Neural cell (in vitro differentiated cells): ENCODE measurements at regions not wholly inside any gene's neighbourhood (a gene's known extent, or its start where the extent isn't known, plus 50 kb on each side); places are given as distances from the start of the nearest gene placed in this dataset.
"Not testable (repeated sequence)": the region's sequence is repeated elsewhere in the genome, so short reads cannot be mapped to it uniquely, and the experiment has no call there.

Experiments used
- H2AFZ ChIP-seq: fragments of 200-600, 300-800 bp; sonication (generic), shearing (Covaris generic); 2 replicates; pipeline ENCODE4 v1.6.0; 2014; ENCODE audit warnings: low read depth, mild to moderate bottlenecking, antibody characterized with exemption, low read length, moderate library complexity
- H3F3A ChIP-seq: fragments of 200-600 bp; shearing (Covaris generic); 2 replicates; pipeline ENCODE4 v1.6.1; 2016; ENCODE audit warnings: mild to moderate bottlenecking, moderate library complexity, mixed read lengths, antibody characterized with exemption, low read length; ENCODE audit not compliant: insufficient read depth, poor library complexity, severe bottlenecking
- H3K27ac ChIP-seq: fragments of 200-600, 300-800 bp; sonication (generic), shearing (Covaris generic); 2 replicates; pipeline ENCODE4 v1.5.1; 2014; ENCODE audit warnings: mild to moderate bottlenecking, low read length, moderate library complexity
- H3K27me3 ChIP-seq: fragments of 300-800, 200-600 bp; sonication (generic), shearing (Covaris generic); 2 replicates; pipeline ENCODE4 v1.6.0; 2014; ENCODE audit warnings: mild to moderate bottlenecking, low read depth, low read length, moderate library complexity; ENCODE audit not compliant: insufficient read depth
- H3K36me3 ChIP-seq: fragments of 300-800, 200-600 bp; sonication (generic), shearing (Covaris generic); 2 replicates; pipeline ENCODE4 v1.5.1; 2014; ENCODE audit warnings: mild to moderate bottlenecking, antibody characterized with exemption, low read length, moderate library complexity; ENCODE audit not compliant: insufficient read depth
- H3K4me2 ChIP-seq: fragments of 300-800, 200-600 bp; sonication (generic), shearing (Covaris generic); 2 replicates; pipeline ENCODE4 v1.6.0; 2014; ENCODE audit warnings: mild to moderate bottlenecking, low read length
- H3K4me3 ChIP-seq: fragments of 300-800, 200-600 bp; sonication (generic), shearing (Covaris generic); 2 replicates; pipeline ENCODE4 v1.5.1; 2014; ENCODE audit warnings: mild to moderate bottlenecking, low read length, moderate library complexity
- H3K79me2 ChIP-seq: fragments of 200-600 bp; shearing (Covaris generic); replicated peaks from 2 replicates; pipeline ENCODE4 v1.6.0; 2014; ENCODE audit warnings: mild to moderate bottlenecking, low read length, moderate library complexity; ENCODE audit not compliant: insufficient read depth
- H3K9ac ChIP-seq: fragments of 300-800, 200-600 bp; sonication (generic), shearing (Covaris generic); 2 replicates; pipeline ENCODE4 v1.6.1; 2016; ENCODE audit warnings: mild to moderate bottlenecking, low read length, mixed read lengths
- H3K9me2 ChIP-seq: fragments of 200-600 bp; shearing (Covaris generic); 2 replicates; pipeline ENCODE4 v1.6.1; 2016; ENCODE audit warnings: mild to moderate bottlenecking, low read length, mixed read lengths; ENCODE audit not compliant: insufficient read depth
- H3K9me3 ChIP-seq: fragments of 200-600, 300-800 bp; sonication (generic), shearing (Covaris generic); 2 replicates; pipeline ENCODE4 v1.6.1; 2016; ENCODE audit warnings: mild to moderate bottlenecking, mixed run types, low read length, moderate library complexity, mixed read lengths
- H4K20me1 ChIP-seq: fragments of 200-600 bp; shearing (Covaris generic); 2 replicates; pipeline ENCODE4 v1.6.1; 2016; ENCODE audit warnings: mild to moderate bottlenecking, mixed run types; ENCODE audit not compliant: insufficient read depth
- EP300 ChIP-seq: fragments of 450-650 bp; conservative IDR thresholded peaks from 2 replicates; pipeline ENCODE4 v1.6.1; 2014; ENCODE audit warnings: antibody characterized with exemption, mild to moderate bottlenecking, moderate library complexity; ENCODE audit not compliant: poor library complexity, severe bottlenecking
- EZH2 ChIP-seq: fragments of 200-600, 300-800 bp; shearing (Covaris generic), sonication (generic); IDR thresholded peaks from 2 replicates; pipeline ENCODE4 v1.6.1; 2014; ENCODE audit warnings: antibody characterized with exemption, low read length, borderline replicate concordance, mild to moderate bottlenecking; ENCODE audit not compliant: insufficient read depth, poor library complexity, severe bottlenecking
- MXI1 ChIP-seq: fragments of 450-650 bp; conservative IDR thresholded peaks from 2 replicates; pipeline ENCODE4 v1.6.1; 2014; ENCODE audit warnings: antibody characterized with exemption, mild to moderate bottlenecking; ENCODE audit not compliant: poor library complexity, severe bottlenecking
- POLR2AphosphoS5 ChIP-seq: IDR thresholded peaks from 2 replicates; pipeline ENCODE4 v1.6.1; 2012
- RAD21 ChIP-seq: fragments of 450-650 bp; conservative IDR thresholded peaks from 2 replicates; pipeline ENCODE4 v1.6.1; 2014; ENCODE audit warnings: antibody characterized with exemption, mild to moderate bottlenecking, moderate library complexity
- SMC3 ChIP-seq: fragments of 450-650 bp; conservative IDR thresholded peaks from 2 replicates; pipeline ENCODE4 v1.6.1; 2014; ENCODE audit warnings: antibody characterized with exemption, mild to moderate bottlenecking, moderate library complexity; ENCODE audit not compliant: poor library complexity
- TAF1 ChIP-seq: IDR thresholded peaks from 2 replicates; pipeline ENCODE4 v1.6.1; 2012; ENCODE audit warnings: low read depth
- TF ChIP-seq, protein P1 (sequence below): fragments of 450-650 bp; IDR thresholded peaks from 2 replicates; pipeline ENCODE4 v1.5.1; 2014; ENCODE audit warnings: antibody characterized with exemption, mild to moderate bottlenecking, moderate library complexity; ENCODE audit not compliant: poor library complexity, severe bottlenecking
- TF ChIP-seq, protein P2 (sequence below): IDR thresholded peaks from 2 replicates; pipeline ENCODE4 v1.6.1; 2012; ENCODE audit warnings: borderline replicate concordance

DNA sequence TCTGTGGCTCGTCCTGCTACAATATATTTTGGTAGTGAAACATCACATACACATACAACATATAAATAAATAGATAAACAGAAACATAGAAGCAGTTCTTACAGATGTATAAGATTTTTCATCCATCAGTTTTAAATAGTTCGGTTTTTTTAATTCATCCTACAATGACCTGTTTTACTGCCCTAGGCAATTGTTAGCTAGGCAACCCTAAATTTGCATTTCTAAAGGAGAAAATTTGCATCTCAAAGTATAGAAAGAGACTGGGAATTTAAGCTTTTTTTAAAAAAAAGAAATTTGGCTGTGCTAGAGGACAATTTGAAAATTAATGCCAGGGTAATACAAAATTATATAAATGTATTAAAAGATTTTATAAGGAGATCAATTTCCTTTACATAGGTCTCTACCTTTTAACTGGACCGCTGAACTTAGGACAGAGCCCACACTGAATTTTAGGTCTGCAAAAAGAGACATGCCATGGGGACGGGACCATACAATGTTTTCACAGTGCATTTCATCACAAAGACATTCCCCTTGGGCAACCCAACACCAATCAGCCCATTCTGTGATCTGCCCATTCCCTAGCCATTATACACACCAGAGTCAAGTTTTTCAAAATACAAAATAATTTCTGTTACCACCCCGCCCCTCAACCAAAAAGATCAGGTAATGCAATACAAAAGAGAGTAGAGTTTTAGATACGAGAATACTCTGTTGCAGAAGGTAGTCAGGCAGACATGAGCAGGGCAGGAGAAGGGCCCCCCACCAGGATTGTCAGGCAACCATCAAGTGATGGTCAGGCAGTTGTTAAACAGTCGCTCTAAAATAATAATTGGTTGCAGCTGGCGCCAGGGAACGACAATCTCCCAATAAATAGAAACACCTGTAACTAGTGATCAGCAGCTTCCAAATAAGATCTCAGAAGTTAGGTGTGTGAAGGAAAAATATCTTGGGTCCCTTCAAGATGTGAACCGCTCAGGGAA lies 299.7 kb upstream of the SGCG start:
- no peaks in the 10 kb centered on the region for H3K36me3 ChIP-seq
- H3K9me2 ChIP-seq = no peaks in the 10 kb centered on the region
- no peak overlapping the region for H2AFZ ChIP-seq
- TF ChIP-seq RAD21 (no peak), SMC3 (no peak), EZH2 (no peak), EP300 (no peak), POLR2AphosphoS5 (no peak), TAF1 (no peak), MXI1 (no peak)
- TF ChIP-seq, protein P1, sequence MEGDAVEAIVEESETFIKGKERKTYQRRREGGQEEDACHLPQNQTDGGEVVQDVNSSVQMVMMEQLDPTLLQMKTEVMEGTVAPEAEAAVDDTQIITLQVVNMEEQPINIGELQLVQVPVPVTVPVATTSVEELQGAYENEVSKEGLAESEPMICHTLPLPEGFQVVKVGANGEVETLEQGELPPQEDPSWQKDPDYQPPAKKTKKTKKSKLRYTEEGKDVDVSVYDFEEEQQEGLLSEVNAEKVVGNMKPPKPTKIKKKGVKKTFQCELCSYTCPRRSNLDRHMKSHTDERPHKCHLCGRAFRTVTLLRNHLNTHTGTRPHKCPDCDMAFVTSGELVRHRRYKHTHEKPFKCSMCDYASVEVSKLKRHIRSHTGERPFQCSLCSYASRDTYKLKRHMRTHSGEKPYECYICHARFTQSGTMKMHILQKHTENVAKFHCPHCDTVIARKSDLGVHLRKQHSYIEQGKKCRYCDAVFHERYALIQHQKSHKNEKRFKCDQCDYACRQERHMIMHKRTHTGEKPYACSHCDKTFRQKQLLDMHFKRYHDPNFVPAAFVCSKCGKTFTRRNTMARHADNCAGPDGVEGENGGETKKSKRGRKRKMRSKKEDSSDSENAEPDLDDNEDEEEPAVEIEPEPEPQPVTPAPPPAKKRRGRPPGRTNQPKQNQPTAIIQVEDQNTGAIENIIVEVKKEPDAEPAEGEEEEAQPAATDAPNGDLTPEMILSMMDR = no peak
- TF ChIP-seq, protein P2, sequence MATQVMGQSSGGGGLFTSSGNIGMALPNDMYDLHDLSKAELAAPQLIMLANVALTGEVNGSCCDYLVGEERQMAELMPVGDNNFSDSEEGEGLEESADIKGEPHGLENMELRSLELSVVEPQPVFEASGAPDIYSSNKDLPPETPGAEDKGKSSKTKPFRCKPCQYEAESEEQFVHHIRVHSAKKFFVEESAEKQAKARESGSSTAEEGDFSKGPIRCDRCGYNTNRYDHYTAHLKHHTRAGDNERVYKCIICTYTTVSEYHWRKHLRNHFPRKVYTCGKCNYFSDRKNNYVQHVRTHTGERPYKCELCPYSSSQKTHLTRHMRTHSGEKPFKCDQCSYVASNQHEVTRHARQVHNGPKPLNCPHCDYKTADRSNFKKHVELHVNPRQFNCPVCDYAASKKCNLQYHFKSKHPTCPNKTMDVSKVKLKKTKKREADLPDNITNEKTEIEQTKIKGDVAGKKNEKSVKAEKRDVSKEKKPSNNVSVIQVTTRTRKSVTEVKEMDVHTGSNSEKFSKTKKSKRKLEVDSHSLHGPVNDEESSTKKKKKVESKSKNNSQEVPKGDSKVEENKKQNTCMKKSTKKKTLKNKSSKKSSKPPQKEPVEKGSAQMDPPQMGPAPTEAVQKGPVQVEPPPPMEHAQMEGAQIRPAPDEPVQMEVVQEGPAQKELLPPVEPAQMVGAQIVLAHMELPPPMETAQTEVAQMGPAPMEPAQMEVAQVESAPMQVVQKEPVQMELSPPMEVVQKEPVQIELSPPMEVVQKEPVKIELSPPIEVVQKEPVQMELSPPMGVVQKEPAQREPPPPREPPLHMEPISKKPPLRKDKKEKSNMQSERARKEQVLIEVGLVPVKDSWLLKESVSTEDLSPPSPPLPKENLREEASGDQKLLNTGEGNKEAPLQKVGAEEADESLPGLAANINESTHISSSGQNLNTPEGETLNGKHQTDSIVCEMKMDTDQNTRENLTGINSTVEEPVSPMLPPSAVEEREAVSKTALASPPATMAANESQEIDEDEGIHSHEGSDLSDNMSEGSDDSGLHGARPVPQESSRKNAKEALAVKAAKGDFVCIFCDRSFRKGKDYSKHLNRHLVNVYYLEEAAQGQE = no peak
- H3K4me3 ChIP-seq = no peak overlapping the region
- no peaks in the 10 kb centered on the region for H4K20me1 ChIP-seq
- no peaks in the 10 kb centered on the region for H3K27me3 ChIP-seq
- H3K79me2 ChIP-seq = no peaks in the 10 kb centered on the region
- no peak overlapping the region for H3K4me2 ChIP-seq
- no peak overlapping the region for H3K9ac ChIP-seq
- no peaks in the 10 kb centered on the region for H3K9me3 ChIP-seq
- H3F3A ChIP-seq = no peaks in the 10 kb centered on the region
- H3K27ac ChIP-seq = no peak overlapping the region

DNA sequence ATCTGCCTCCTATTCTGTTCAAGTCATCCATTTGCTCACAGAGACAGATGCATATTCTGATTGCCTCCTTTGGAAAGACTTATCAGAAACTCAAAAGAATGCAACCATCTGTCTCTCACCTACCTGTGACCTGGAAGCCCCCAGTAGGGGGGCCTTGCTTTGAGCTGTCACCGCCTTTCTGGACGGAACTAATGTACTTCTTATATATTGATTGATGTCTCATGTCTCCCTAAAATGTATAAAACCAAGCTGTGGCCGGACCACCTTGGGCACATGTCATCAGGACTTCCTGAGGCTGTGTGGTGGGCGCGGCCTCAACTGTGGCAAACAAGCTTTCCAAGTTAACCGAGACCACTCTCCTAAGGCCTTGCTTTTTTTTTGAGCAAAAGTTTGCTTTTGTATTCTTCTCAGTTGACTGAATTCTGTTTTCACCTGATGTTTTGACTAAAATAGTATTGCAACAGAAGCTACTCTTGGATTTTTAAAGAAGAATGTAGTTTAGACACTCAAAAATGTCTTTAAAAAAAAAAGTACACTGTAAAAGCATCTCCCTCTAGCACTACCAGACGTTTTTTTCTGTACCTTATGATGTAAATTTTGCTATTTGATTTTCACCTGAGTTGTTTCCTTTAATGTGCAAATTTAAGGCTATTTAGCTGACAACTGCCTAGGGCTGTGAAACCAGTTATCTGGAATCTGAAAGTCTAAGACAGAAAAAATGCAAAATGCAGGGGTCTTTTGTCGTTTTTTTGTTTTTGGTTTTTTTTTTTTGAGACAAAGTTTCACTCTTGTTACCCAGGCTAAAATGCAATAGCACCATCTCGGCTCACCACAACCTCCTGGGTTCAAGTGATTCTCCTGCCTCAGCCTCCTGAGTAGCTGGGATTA lies 298.8 kb upstream of the SGCG start:
- not testable (repeated sequence) for H2AFZ ChIP-seq, H3K36me3 ChIP-seq, H3K9me2 ChIP-seq, H3K9me3 ChIP-seq, H3F3A ChIP-seq, H3K27ac ChIP-seq, H3K9ac ChIP-seq, H3K27me3 ChIP-seq, H4K20me1 ChIP-seq, H3K4me3 ChIP-seq, H3K79me2 ChIP-seq, H3K4me2 ChIP-seq
